Endothelial cell of umbilical vein (primary cell): ENCODE measurements at regions not wholly inside any gene's neighbourhood (a gene's known extent, or its start where the extent isn't known, plus 50 kb on each side); places are given as distances from the start of the nearest gene placed in this dataset.
"Not testable (repeated sequence)": the region's sequence is repeated elsewhere in the genome, so short reads cannot be mapped to it uniquely, and the experiment has no call there.

Experiments used
- BruUV-seq: library from RNA; stranded (reverse); fragments of 400-500 nt; replicated peaks from 2 replicates; lab custom pipeline; 2021; lab: Mats Ljungman, UMichigan
- CTCF ChIA-PET: fragments of 300-600, 350-600 bp; sonication (Branson Sonifier 250); formaldehyde crosslinking; loops from one replicate; lab custom pipeline; 2021; ENCODE audit warnings: antibody characterized with exemption, inconsistent platforms; lab: Charles Lee
- POLR2A ChIA-PET: fragments of 300-600, 350-600 bp; sonication (Branson Sonifier 250); formaldehyde crosslinking; loops from one replicate; lab custom pipeline; 2021; ENCODE audit warnings: antibody characterized with exemption, inconsistent platforms; lab: Charles Lee
- DNase-seq: peaks from one replicate; pipeline ENCODE4 v3.0.0-alpha.2; 2011; ENCODE audit warnings: low read depth, low spot score
- FAIRE-seq: peaks from 2 replicates; lab custom pipeline; 2011; peaks lifted over from hg19 to GRCh38; lab: Jason Lieb, UNC
- H2AFZ ChIP-seq: 2 replicates; pipeline ENCODE4 v1.6.0; 2012; ENCODE audit warnings: low read depth, low read length, control low read depth, inconsistent platforms
- H3K27ac ChIP-seq: 2 replicates; pipeline ENCODE4 v1.5.1; 2011; ENCODE audit warnings: low read depth, mild to moderate bottlenecking, control low read depth, low read length, moderate library complexity; ENCODE audit not compliant: insufficient read depth
- H3K27me3 ChIP-seq, 2 experiments: 2 replicates each; pipeline versions ENCODE4 v1.6.0 to v1.6.1; 2011; ENCODE audit warnings: low read length in 2 of 2, mixed read lengths in 1 of 2; ENCODE audit not compliant: control insufficient read depth in 2 of 2, insufficient read depth in 2 of 2
- H3K36me3 ChIP-seq, 2 experiments: 2 replicates in 1 of 2; 3 replicates in 1 of 2; pipeline ENCODE4 v1.5.1; 2011; ENCODE audit warnings: low read length in 2 of 2, mild to moderate bottlenecking in 1 of 2, moderate library complexity in 1 of 2; ENCODE audit not compliant: control insufficient read depth in 2 of 2, insufficient read depth in 2 of 2; ENCODE audit errors: extremely low read depth in 1 of 2
- H3K4me1 ChIP-seq: 3 replicates; pipeline ENCODE4 v1.5.1; 2011; ENCODE audit warnings: mild to moderate bottlenecking, low read length; ENCODE audit not compliant: control insufficient read depth, insufficient read depth; ENCODE audit errors: extremely low read depth
- H3K4me2 ChIP-seq: 2 replicates; pipeline ENCODE4 v1.6.1; 2011; ENCODE audit warnings: low read length, control low read depth, mixed read lengths; ENCODE audit not compliant: insufficient read depth
- H3K4me3 ChIP-seq, 3 experiments: fragments of 200-600 bp in 1 of 3; sonication (generic), shearing (Covaris generic) in 1 of 3; replicated peaks in 1 of 3; 2 replicates each; pipeline ENCODE4 v1.5.1; 2011 to 2016; ENCODE audit warnings: control low read depth in 3 of 3, low read length in 3 of 3, mild to moderate bottlenecking in 2 of 3, inconsistent platforms in 1 of 3, low read depth in 1 of 3, moderate library complexity in 1 of 3; ENCODE audit not compliant: insufficient read depth in 1 of 3
- H3K79me2 ChIP-seq: 2 replicates; pipeline ENCODE4 v1.6.0; 2012; ENCODE audit warnings: low read length, inconsistent platforms; ENCODE audit not compliant: control insufficient read depth, insufficient read depth
- H3K9ac ChIP-seq: replicated peaks from 2 replicates; pipeline ENCODE3; 2011; ENCODE audit warnings: low read length, control low read depth; ENCODE audit not compliant: insufficient read depth; ENCODE audit errors: extremely low read depth
- H3K9me1 ChIP-seq: replicated peaks from 3 replicates; pipeline ENCODE4 v1.6.0; 2011; ENCODE audit warnings: mild to moderate bottlenecking, low read length; ENCODE audit not compliant: control insufficient read depth, insufficient read depth; ENCODE audit errors: extremely low read depth
- H3K9me3 ChIP-seq: replicated peaks from 2 replicates; pipeline ENCODE4 v1.5.1; 2012; ENCODE audit warnings: low read length, inconsistent platforms; ENCODE audit not compliant: control insufficient read depth, insufficient read depth
- H4K20me1 ChIP-seq: replicated peaks from 2 replicates; pipeline ENCODE3; 2011; ENCODE audit warnings: mild to moderate bottlenecking, low read length; ENCODE audit not compliant: control insufficient read depth, insufficient read depth; ENCODE audit errors: extremely low read depth
- dilution Hi-C: fragments of 300-500 bp; cut with MboI; formaldehyde crosslinking; loops from one replicate; pipeline ENCODE4 v1.15.0; 2019; ENCODE audit warnings: low sequenced_read_pairs; ENCODE audit not compliant: extremely low pct_ligation_motif_present
- intact Hi-C: fragments of 100-400 bp; cut with micrococcal nuclease; formaldehyde crosslinking; loops from one replicate; pipeline ENCODE4 v1.10.0; 2022

DNA sequence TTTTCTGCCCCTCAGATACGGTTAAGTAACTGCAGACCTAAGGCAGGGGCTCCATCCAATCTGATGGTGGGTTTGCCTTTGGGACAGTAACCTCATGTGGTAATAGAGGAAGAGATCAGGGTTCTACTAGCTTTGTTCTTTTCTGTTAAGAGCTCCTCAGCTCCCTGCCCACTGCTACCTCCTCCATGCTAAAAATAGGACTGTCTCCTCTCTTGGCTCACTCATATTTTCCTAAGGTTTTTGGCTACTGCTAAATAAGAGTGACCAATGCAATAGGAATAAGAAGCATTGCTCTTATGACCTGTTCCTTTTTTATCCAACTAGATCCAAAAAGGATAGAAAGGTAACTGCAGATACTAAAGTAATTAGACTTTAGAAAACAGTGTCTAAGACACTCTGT is 99.6 kb downstream of the THSD1 start:
- BruUV-seq, result not testable (repeated sequence)

DNA sequence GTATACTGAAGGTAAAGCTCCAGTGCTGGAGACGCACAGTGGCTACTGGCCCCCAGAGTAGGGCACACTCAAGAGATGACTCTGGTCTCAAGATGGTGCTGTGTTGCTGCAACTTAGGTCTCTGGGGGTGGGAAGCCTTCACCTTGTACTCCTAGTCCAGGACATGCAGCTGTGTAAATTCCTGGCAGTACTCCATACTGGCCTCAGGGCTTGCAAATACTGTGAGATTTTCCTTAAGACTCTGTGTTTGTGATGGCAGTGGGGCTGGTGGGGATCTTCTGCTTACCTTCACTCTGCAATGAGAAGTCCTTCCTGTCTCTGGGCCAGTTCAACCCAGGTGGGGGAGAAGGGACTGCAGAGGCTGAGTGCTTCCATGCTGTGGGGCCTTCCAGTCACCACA is 102.9 kb downstream of the THSD1 start:
- DNase-seq, dilution Hi-C loops, CTCF ChIA-PET, FAIRE-seq, H3K9me1 ChIP-seq, H3K79me2 ChIP-seq, H4K20me1 ChIP-seq, H3K4me2 ChIP-seq, H3K4me1 ChIP-seq, intact Hi-C loops, H3K36me3 ChIP-seq, H3K27me3 ChIP-seq, BruUV-seq, H2AFZ ChIP-seq, H3K9ac ChIP-seq, H3K27ac ChIP-seq, H3K4me3 ChIP-seq, H3K9me3 ChIP-seq, POLR2A ChIA-PET: not testable (repeated sequence)

More for the DNA sequence above, 99.6 kb downstream of the THSD1 start:
- H3K27me3 ChIP-seq, dilution Hi-C loops, FAIRE-seq, H3K36me3 ChIP-seq, H3K79me2 ChIP-seq, POLR2A ChIA-PET, H3K4me1 ChIP-seq, H3K27ac ChIP-seq, H4K20me1 ChIP-seq, H3K9me1 ChIP-seq, intact Hi-C loops, CTCF ChIA-PET, DNase-seq, H3K9me3 ChIP-seq, H3K4me2 ChIP-seq, H2AFZ ChIP-seq, H3K9ac ChIP-seq, H3K4me3 ChIP-seq: not testable (repeated sequence)

DNA sequence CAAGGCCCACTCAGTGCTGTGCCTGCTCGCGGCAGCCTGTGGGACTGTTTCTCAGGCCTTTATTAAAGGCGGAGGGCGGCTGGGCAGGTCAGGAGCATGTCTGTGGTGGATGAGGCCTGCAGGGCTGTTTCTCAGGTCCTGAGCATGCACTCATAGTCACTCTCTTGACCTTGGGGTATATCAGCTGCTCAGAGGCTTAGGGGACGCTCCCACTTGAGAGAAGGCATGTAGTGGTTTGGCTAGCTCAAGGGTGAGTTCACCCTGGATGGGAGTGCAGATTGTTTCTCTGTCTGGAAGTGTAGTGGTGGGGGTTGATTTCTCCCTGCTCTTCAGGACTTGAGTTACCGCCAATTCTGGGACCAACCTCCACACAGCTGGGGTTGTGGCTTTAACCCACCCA is 103.3 kb downstream of the THSD1 start:
- dilution Hi-C loops, H3K9me3 ChIP-seq, H3K9ac ChIP-seq, H3K36me3 ChIP-seq, H2AFZ ChIP-seq, FAIRE-seq, H4K20me1 ChIP-seq, H3K9me1 ChIP-seq, H3K27ac ChIP-seq, intact Hi-C loops, H3K4me1 ChIP-seq, H3K27me3 ChIP-seq, H3K4me2 ChIP-seq, H3K4me3 ChIP-seq, BruUV-seq, DNase-seq, H3K79me2 ChIP-seq, CTCF ChIA-PET, POLR2A ChIA-PET: not testable (repeated sequence)

DNA sequence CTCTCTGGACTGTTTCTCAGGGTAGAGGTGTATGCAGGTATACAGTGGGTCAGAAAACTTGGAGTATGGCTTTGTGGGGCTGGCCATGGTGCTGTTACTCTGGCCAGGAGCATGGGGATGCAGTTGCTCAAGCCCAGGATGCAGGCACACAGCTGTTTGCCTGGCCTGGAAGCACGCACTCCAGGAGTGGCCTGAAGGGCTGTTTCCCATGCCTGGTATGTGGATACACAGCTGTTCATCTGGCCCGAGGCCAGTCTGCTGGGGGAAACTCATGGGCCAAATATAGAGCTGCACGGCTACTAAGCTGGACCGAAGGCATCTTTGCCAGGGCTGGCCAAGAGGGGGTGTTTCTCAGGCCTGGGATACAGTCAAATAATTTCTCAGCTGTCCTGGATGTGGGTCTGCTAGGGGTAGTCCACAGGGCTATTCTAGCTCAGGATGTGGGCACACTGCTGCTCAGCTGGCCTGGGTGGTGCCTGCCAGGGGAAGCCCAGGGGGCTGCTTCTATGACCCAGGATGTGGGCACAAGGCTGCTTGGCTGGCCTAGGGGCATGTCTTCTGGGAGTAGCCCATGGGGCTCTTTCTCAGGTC is 104.1 kb downstream of the THSD1 start:
- H3K79me2 ChIP-seq, POLR2A ChIA-PET, H3K27me3 ChIP-seq, dilution Hi-C loops, FAIRE-seq, H3K9me3 ChIP-seq, DNase-seq, H3K27ac ChIP-seq, H3K9ac ChIP-seq, H3K4me1 ChIP-seq, H3K9me1 ChIP-seq, H3K36me3 ChIP-seq, H3K4me2 ChIP-seq, H2AFZ ChIP-seq, CTCF ChIA-PET, H4K20me1 ChIP-seq, intact Hi-C loops, H3K4me3 ChIP-seq, BruUV-seq: not testable (repeated sequence)
